H9 (cell line): ENCODE measurements at regions not wholly inside any gene's neighbourhood (a gene's known extent, or its start where the extent isn't known, plus 50 kb on each side); places are given as distances from the start of the nearest gene placed in this dataset.

Source experiments
- DNase-seq: peaks from one replicate; pipeline ENCODE4 v3.0.0-alpha.2; 2017
- H2AFZ ChIP-seq: one replicate; pipeline ENCODE4 v1.6.1; 2013; ENCODE audit warnings: mild to moderate bottlenecking, low read length, control low read depth, moderate library complexity
- H2AK5ac ChIP-seq: 2 replicates; pipeline ENCODE4 v1.6.1; 2013; ENCODE audit warnings: low read length, control low read depth, mixed read lengths; ENCODE audit not compliant: insufficient read length
- H2BK120ac ChIP-seq: one replicate; pipeline ENCODE4 v1.6.1; 2013; ENCODE audit warnings: low read depth, mild to moderate bottlenecking, low read length, control low read depth, inconsistent platforms; ENCODE audit not compliant: poor library complexity, severe bottlenecking
- H2BK12ac ChIP-seq: 2 replicates; pipeline ENCODE4 v1.6.1; 2013; ENCODE audit warnings: low read length, control low read depth, mixed read lengths, low read depth; ENCODE audit not compliant: insufficient read length
- H2BK15ac ChIP-seq: 2 replicates; pipeline ENCODE4 v1.6.1; 2013; ENCODE audit warnings: low read depth, low read length, control low read depth
- H2BK20ac ChIP-seq: one replicate; pipeline ENCODE4 v1.6.1; 2013; ENCODE audit warnings: low read depth, mild to moderate bottlenecking, low read length, control low read depth, inconsistent platforms; ENCODE audit not compliant: poor library complexity, severe bottlenecking
- H2BK5ac ChIP-seq: 2 replicates; pipeline ENCODE4 v1.6.1; 2013; ENCODE audit warnings: low read length, control low read depth, mixed read lengths; ENCODE audit not compliant: insufficient read length
- H3K14ac ChIP-seq: 2 replicates; pipeline ENCODE4 v1.6.1; 2013; ENCODE audit warnings: low read length, control low read depth; ENCODE audit not compliant: insufficient read depth
- H3K18ac ChIP-seq: 2 replicates; pipeline ENCODE4 v1.6.1; 2013; ENCODE audit warnings: low read depth, mild to moderate bottlenecking, mixed read lengths, low read length, control low read depth; ENCODE audit not compliant: insufficient read length
- H3K23ac ChIP-seq: 2 replicates; pipeline ENCODE4 v1.6.1; 2013; ENCODE audit warnings: low read length, control low read depth, mixed read lengths, low read depth; ENCODE audit not compliant: insufficient read length
- H3K23me2 ChIP-seq: 2 replicates; pipeline ENCODE4 v1.6.1; 2013; ENCODE audit warnings: low read depth, mild to moderate bottlenecking, mixed read lengths, low read length, control low read depth; ENCODE audit not compliant: insufficient read length, poor library complexity, severe bottlenecking
- H3K27ac ChIP-seq: 2 replicates; pipeline ENCODE4 v1.5.1; 2013; ENCODE audit warnings: low read length, control low read depth, mixed read lengths, low read depth; ENCODE audit not compliant: insufficient read length
- H3K27me3 ChIP-seq: 2 replicates; pipeline ENCODE4 v1.6.1; 2013; ENCODE audit warnings: low read length, control low read depth, inconsistent platforms; ENCODE audit not compliant: insufficient read depth
- H3K4ac ChIP-seq: 2 replicates; pipeline ENCODE4 v1.6.1; 2013; ENCODE audit warnings: low read depth, mild to moderate bottlenecking, control low read depth, inconsistent platforms, low read length, moderate library complexity
- H3K4me1 ChIP-seq: 2 replicates; pipeline ENCODE4 v1.6.1; 2013; ENCODE audit warnings: low read length, control low read depth, inconsistent platforms; ENCODE audit not compliant: insufficient read depth
- H3K4me2 ChIP-seq: 2 replicates; pipeline ENCODE4 v1.6.1; 2013; ENCODE audit warnings: low read length, control low read depth, mixed read lengths; ENCODE audit not compliant: insufficient read length, insufficient read depth
- H3K56ac ChIP-seq: 2 replicates; pipeline ENCODE4 v1.6.1; 2013; ENCODE audit warnings: low read depth, mild to moderate bottlenecking, mixed read lengths, low read length, control low read depth; ENCODE audit not compliant: insufficient read length
- H3K79me1 ChIP-seq: 2 replicates; pipeline ENCODE4 v1.6.1; 2013; ENCODE audit warnings: low read depth, mild to moderate bottlenecking, moderate library complexity, low read length, control low read depth, inconsistent platforms; ENCODE audit not compliant: insufficient read depth, poor library complexity, severe bottlenecking
- H3K79me2 ChIP-seq: 2 replicates; pipeline ENCODE4 v1.6.1; 2013; ENCODE audit warnings: low read length, control low read depth, inconsistent platforms; ENCODE audit not compliant: insufficient read depth
- H3K9ac ChIP-seq: 2 replicates; pipeline ENCODE4 v1.6.1; 2013; ENCODE audit warnings: low read length, control low read depth, mixed read lengths; ENCODE audit not compliant: insufficient read length; ENCODE audit errors: extremely low read depth
- H3K9me3 ChIP-seq: one replicate; pipeline ENCODE4 v1.6.1; 2013; ENCODE audit warnings: low read depth, low read length, inconsistent platforms; ENCODE audit not compliant: control insufficient read depth
- H3T11ph ChIP-seq: one replicate; pipeline ENCODE4 v1.6.1; 2013; ENCODE audit warnings: mild to moderate bottlenecking, low read length, control low read depth, inconsistent platforms
- H4K20me1 ChIP-seq: one replicate; pipeline ENCODE4 v1.6.1; 2013; ENCODE audit not compliant: control insufficient read depth, insufficient read length, insufficient read depth
- H4K5ac ChIP-seq: 2 replicates; pipeline ENCODE4 v1.6.1; 2013; ENCODE audit warnings: low read depth, mild to moderate bottlenecking, mixed read lengths, low read length, control low read depth; ENCODE audit not compliant: insufficient read length
- H4K8ac ChIP-seq: replicated peaks from 2 replicates; pipeline ENCODE4 v1.6.1; 2013; ENCODE audit warnings: low read length, control low read depth, mixed read lengths, low read depth; ENCODE audit not compliant: insufficient read length
- H4K91ac ChIP-seq: 2 replicates; pipeline ENCODE4 v1.6.1; 2013; ENCODE audit warnings: low read depth, mild to moderate bottlenecking, moderate library complexity, mixed read lengths, low read length, control low read depth; ENCODE audit not compliant: insufficient read length
- H3K27ac Mint-ChIP-seq, 3 experiments: 2 replicates in 2 of 3; 3 replicates in 1 of 3; pipeline ENCODE4 v1.8.0; 2020 to 2021; ENCODE audit warnings: mixed read lengths in 3 of 3, mild to moderate bottlenecking in 1 of 3, moderate library complexity in 1 of 3
- H3K27me3 Mint-ChIP-seq: 2 replicates; pipeline ENCODE4 v1.8.0; 2021; ENCODE audit warnings: low read depth, mild to moderate bottlenecking, moderate library complexity, mixed read lengths
- H3K36me3 Mint-ChIP-seq, 3 experiments: 2 replicates in 2 of 3; 3 replicates in 1 of 3; pipeline ENCODE4 v1.8.0; 2020 to 2021; ENCODE audit warnings: low read depth in 3 of 3, mixed read lengths in 3 of 3; ENCODE audit not compliant: insufficient read depth in 1 of 3
- H3K4me1 Mint-ChIP-seq, 2 experiments: 2 replicates each; pipeline ENCODE4 v1.8.0; 2020; ENCODE audit warnings: mixed read lengths in 2 of 2
- H3K4me3 Mint-ChIP-seq, 2 experiments: 2 replicates in 1 of 2; 3 replicates in 1 of 2; pipeline ENCODE4 v1.8.0; 2020 to 2021; ENCODE audit warnings: mild to moderate bottlenecking in 2 of 2, mixed read lengths in 2 of 2, moderate library complexity in 1 of 2
- H3K9me3 Mint-ChIP-seq, 2 experiments: 2 replicates in 1 of 2; 3 replicates in 1 of 2; pipeline ENCODE4 v1.8.0; 2020; ENCODE audit warnings: mild to moderate bottlenecking in 2 of 2, mixed read lengths in 2 of 2, moderate library complexity in 1 of 2
- CTCF ChIP-seq: fragments of 200-600 bp; sonication (generic); conservative IDR thresholded peaks from 3 replicates; pipeline ENCODE4 v1.8.0; 2021; ENCODE audit warnings: antibody characterized with exemption, mild to moderate bottlenecking
- WGBS: extraction: QIAGEN DNeasy Blood & Tissue Kit; methylation state at CpG from one replicate; pipeline ENCODE4 v1.1.7; 2013; ENCODE audit warnings: missing lambda C conversion rate, low lambda C conversion rate, mixed read lengths; ENCODE audit not compliant: insufficient read length; ENCODE audit errors: extremely low coverage; 5-methylcytosine and 5-hydroxymethylcytosine counted together

GRCh38 chr7:153090209-153090608 is 330.7 kb downstream of the ACTR3B start:
- H3K27ac ChIP-seq, result no peak overlapping the region
- peaks cover 2 to 6% (median 2%) of the 10 kb centered on the region in 3 experiments; a peak in 5 of 7 replicates for H3K36me3 Mint-ChIP-seq

More at GRCh38 chr7:153090209-153090608, 330.7 kb downstream of the ACTR3B start:
- no peak for DNase-seq
- Histone ChIP-seq H3K56ac (no peak overlapping the region), H4K91ac (no peak overlapping the region), H3K23me2 (no peaks in the 10 kb centered on the region), H2BK5ac (no peak overlapping the region), H4K5ac (no peak overlapping the region), H3K4me2 (no peak overlapping the region), H4K8ac (no peak overlapping the region), H2BK12ac (no peak overlapping the region), H3K4ac (no peak overlapping the region), H3K79me2 (no peaks in the 10 kb centered on the region), H3K27me3 (no peaks in the 10 kb centered on the region), H3K9ac (no peak overlapping the region), H3K4me1 (no peaks in the 10 kb centered on the region; the same call in 1 of the 2 replicates), H3K18ac (no peak overlapping the region), H2BK120ac (no peak overlapping the region), H3K14ac (no peak overlapping the region), H3K9me3 (no peaks in the 10 kb centered on the region), H4K20me1 (no peaks in the 10 kb centered on the region), H3T11ph (no peak overlapping the region), H2BK15ac (no peak overlapping the region), H2AFZ (no peak overlapping the region), H3K23ac (no peak overlapping the region), H2AK5ac (no peak overlapping the region), H3K79me1 (no peaks in the 10 kb centered on the region), H2BK20ac (no peak overlapping the region)
- WGBS, result no CpG with 5 or more reads among the region's 3 CpGs
- Mint-ChIP-seq H3K4me1 (peaks cover 6 to 7% of the 10 kb centered on the region in 2 experiments), H3K27ac (no peak overlapping the region), H3K27me3 (no peaks in the 10 kb centered on the region; the same call in 1 of the 2 replicates), H3K4me3 (no peak overlapping the region), H3K9me3 (peaks cover 10 to 11% of the 10 kb centered on the region in 2 experiments)
- no peak for TF ChIP-seq CTCF
